ENCODE measurements at regions not wholly inside any gene's neighbourhood (a gene's known extent, or its start where the extent isn't known, plus 50 kb on each side); places are given as distances from the start of the nearest gene placed in this dataset.
A peak's percentile ranks its signal among the peaks of the same experiment; 100 is the strongest.
"Not testable (repeated sequence)": the region's sequence is repeated elsewhere in the genome, so short reads cannot be mapped to it uniquely, and the experiment has no call there.

- no peak for DNase-seq
These were observed 60.3 kb downstream of the CHRD start for GRCh38 chr3:184440151-184440550.

- no peak for DNase-seq
These were observed 61.5 kb downstream of the CHRD start for GRCh38 chr3:184441202-184441900.

GRCh38 chr3:184443364-184443763 is 63.5 kb downstream of the CHRD start:
- DNase-seq: no peak

GRCh38 chr3:184443831-184444230 is 64.0 kb downstream of the CHRD start:
- no peak for DNase-seq

- peak; percentile 97 for DNase-seq
These were observed 68.7 kb downstream of the CHRD start for GRCh38 chr3:184448321-184449160.

GRCh38 chr3:184449161-184449515 is 69.3 kb downstream of the CHRD start:
- no peak for DNase-seq

GRCh38 chr3:184450547-184450946 is 70.7 kb downstream of the CHRD start:
- DNase-seq: no peak

- DNase-seq: no peak
These were observed 73.4 kb downstream of the CHRD start for GRCh38 chr3:184453296-184453695.

GRCh38 chr3:184455991-184456390 is 76.1 kb downstream of the CHRD start:
- DNase-seq: no peak

- DNase-seq: no peak
These were observed 76.6 kb downstream of the CHRD start for GRCh38 chr3:184456476-184456875.

GRCh38 chr3:184457329-184457728 is 77.5 kb downstream of the CHRD start:
- no peak for DNase-seq

- not testable (repeated sequence) for DNase-seq
These were observed 78.0 kb downstream of the CHRD start for GRCh38 chr3:184457784-184458377.

GRCh38 chr3:184459355-184459754 is 79.5 kb downstream of the CHRD start:
- peak; percentile 68 for DNase-seq

- DNase-seq: no peak
These were observed 80.4 kb downstream of the CHRD start for GRCh38 chr3:184460276-184460675.

- DNase-seq: no peak
These were observed 81.4 kb downstream of the CHRD start for GRCh38 chr3:184461219-184461618.

- DNase-seq: no peak
These were observed 86.1 kb downstream of the CHRD start for GRCh38 chr3:184465883-184466412.

- peak; percentile 12 for DNase-seq
These were observed 86.6 kb downstream of the CHRD start for GRCh38 chr3:184466413-184466960.

- no peak for DNase-seq
These were observed 87.3 kb downstream of the CHRD start for GRCh38 chr3:184467171-184467570.

- DNase-seq: no peak
These were observed 90.7 kb downstream of the CHRD start for GRCh38 chr3:184470551-184470950.

GRCh38 chr3:184471439-184471838 is 90.1 kb upstream of the EPHB3 start:
- DNase-seq: no peak

- no peak for DNase-seq
These were observed 88.7 kb upstream of the EPHB3 start for GRCh38 chr3:184472723-184473428.

GRCh38 chr3:184474897-184475296 is 86.7 kb upstream of the EPHB3 start:
- no peak for DNase-seq

GRCh38 chr3:184477940-184478339 is 83.6 kb upstream of the EPHB3 start:
- no peak for DNase-seq
